Suppressor macrophage treated with lipopolysaccharide for 4 hours (primary cell): ENCODE measurements at regions not wholly inside any gene's neighbourhood (a gene's known extent, or its start where the extent isn't known, plus 50 kb on each side); places are given as distances from the start of the nearest gene placed in this dataset.

ENCODE experiments used
- DNase-seq: peaks from one replicate; pipeline ENCODE4 v3.0.0-alpha.2; 2020

DNA sequence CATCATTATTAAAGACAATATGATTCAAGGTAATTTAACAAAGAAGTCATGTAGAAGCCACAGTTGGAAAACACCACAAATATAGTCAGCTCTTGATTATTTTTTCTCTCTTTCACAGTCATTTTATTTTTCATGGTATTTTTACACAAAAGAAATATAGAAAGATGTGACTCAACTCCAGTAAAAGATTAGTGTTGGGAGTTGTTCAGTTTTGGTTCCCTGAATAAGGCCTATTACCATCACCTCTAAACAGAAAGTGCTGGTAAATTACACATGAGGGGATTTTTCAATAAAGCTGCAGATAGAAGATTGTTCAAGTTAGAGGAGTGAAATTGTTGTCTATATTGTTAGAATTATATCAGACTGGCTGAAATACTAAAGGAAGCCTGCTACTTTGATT, 107.0 kb downstream of the DDIT4L start:
- peak; percentile 17 for DNase-seq

- peak; percentile 44 for DNase-seq
These were observed 107.4 kb downstream of the DDIT4L start for GRCh38 chr4:100082852-100083251.

GRCh38 chr4:100081491-100081890, 108.8 kb downstream of the DDIT4L start:
- DNase-seq: peak; percentile 10

DNA sequence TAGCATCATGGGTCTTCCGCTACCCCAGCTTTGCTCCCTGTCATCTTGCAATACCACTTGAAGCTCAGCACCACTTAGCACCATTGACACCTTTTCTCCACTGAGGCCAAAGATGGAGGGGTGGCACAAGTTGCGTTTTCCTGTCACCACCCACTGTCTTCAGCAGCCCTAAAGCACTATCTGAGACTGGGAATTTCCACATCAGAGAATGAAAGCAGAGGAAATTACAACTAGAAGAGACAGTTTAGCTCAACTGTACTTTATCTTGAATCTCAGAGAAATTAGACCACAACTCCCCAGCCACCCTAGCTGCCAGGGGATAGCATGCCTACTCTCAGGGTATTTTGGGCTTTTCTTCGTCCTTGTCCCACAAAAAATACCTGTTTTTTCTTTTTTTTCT, 111.0 kb downstream of the DDIT4L start:
- no peak for DNase-seq

- no peak for DNase-seq
These were observed 113.5 kb downstream of the DDIT4L start for GRCh38 chr4:100076753-100077152.

DNA sequence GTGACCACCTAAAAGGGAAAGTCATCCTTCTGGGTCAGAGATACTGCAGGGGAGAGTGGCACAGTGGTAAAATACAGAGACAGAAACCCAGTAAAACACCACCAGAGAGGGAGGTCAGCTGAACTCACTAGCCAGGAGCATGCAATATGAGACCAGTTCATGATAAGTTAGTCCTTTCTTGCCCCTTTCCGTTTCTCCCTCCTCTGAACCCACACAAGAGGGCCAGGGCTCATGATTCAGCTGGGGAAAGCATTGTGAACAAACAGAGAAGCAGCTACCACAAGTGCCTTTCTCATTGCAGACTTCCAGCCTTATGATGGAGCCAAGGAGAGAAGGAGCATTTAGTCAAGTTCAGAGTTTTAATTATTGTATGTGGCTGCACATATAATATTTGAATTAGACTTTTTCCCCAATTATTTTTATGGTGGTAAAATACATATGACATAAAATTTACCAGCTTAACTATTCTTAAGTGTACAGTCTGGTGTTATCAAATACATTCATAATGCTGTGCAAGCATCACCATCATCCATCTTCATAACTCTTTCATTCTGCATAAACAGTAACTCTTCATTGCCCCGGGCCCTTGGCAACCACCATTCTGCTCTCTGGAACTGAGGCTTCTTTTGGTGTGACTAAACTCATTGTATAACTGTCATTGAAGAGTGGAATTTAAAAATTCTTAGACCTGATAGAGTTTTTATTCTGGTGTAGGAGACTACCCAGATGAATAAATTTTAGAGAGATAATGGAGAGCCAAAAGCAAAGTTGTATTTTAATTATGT, 114.6 kb downstream of the DDIT4L start:
- DNase-seq: no peak

DNA sequence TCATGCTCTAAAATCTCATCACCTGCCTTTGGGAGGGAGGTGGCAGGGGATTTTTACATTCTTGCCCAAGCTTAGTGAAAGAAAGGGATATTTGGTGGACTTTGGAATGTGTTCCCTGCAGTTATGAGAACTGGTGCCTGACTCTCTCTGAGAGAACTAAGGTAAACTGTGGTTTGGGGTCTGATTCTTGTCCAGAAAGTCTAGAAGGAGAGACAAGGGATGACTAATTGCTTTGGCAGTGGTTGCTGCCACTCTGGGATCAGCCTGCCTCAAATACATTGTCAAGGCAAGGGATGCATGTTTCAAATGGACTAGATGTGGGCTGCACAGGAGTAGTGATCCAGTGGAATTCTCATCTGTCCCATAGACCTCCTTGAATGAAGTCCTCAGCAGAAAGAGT, 115.2 kb downstream of the DDIT4L start:
- DNase-seq: no peak

- DNase-seq: no peak
These were observed 118.8 kb downstream of the DDIT4L start for GRCh38 chr4:100071506-100071905.

DNA sequence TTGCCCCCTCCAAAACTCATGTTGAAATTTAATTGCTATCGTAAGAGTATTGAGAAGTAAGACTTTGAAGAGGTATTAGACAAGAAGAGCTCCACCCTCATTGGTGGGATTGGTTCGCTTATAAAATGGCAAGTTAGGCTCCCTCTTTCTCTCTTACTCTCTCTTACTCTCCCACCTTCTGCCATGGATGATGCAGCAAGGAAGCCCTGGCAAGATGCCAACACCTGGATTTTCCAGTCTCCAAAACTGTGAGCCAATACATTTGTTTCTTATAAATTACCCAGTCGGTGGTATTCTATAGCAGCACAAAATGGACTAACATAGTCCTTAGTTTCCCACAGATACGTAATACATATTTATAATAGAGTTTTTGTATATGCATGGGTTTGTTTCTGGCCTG, 119.4 kb downstream of the DDIT4L start:
- DNase-seq: no peak

- no peak for DNase-seq
These were observed 119.1 kb upstream of the H2AZ1 start for GRCh38 chr4:100069207-100069606.

DNA sequence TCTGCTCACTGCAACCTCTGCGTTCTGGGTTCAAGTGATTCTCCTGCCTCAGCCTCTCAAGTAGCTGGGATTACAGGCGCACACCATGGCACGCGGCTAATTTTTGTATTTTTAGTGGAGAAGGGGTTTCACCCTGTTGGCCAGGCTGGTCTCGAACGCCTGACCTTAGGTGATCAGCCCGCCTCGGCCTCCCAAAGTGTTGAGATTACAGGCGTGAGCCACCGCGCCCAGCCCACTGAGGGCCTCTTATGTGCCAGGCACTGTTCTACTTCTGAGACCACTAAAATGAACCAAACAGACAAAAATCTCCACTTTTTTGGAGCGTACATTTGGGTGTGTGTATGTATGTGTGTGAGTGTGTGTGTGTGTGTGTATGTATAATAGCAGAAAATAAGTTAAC, 117.2 kb upstream of the H2AZ1 start:
- DNase-seq: no peak

DNA sequence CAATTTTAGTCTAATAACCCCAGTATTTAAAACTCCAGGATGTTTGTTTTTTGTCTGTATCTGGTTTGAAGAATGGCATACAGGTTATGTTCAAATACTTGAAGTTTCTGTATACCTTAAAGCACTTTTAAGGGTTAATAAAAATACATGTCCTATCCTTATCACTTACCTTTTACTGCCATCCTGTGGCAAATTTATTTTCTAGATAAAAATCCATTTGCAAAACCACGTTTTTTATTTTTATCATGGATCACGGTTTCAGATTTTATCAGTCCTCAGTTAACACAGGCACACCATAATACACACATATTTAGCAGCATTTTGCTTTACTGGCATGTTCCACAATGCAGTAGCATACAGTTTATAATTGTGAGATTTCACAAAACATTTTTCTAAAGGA, 113.3 kb upstream of the H2AZ1 start:
- no peak for DNase-seq

DNA sequence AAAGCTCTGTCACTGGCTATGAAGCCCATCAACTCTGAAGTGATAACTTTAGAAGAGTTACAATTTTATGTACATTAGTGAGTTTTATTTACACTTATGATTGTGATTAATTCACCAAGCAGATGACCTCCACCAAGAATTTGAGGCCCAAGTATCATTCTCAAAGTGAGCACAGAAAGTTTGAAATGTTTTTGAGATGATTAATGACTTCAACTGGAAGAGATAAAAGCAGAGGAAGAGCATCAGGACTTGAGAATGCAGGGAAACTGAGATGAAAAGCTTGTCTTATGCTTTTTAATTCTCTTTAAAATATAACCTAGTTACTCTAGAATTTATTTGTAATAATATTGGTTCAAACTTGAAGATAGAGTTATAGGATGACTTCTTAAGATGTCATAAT, 112.8 kb upstream of the H2AZ1 start:
- DNase-seq: no peak

- no peak for DNase-seq
These were observed 111.8 kb upstream of the H2AZ1 start for GRCh38 chr4:100061835-100062234.

- DNase-seq: no peak
These were observed 110.8 kb upstream of the H2AZ1 start for GRCh38 chr4:100060765-100061416.

GRCh38 chr4:100059467-100059866, 109.4 kb upstream of the H2AZ1 start:
- no peak for DNase-seq

DNA sequence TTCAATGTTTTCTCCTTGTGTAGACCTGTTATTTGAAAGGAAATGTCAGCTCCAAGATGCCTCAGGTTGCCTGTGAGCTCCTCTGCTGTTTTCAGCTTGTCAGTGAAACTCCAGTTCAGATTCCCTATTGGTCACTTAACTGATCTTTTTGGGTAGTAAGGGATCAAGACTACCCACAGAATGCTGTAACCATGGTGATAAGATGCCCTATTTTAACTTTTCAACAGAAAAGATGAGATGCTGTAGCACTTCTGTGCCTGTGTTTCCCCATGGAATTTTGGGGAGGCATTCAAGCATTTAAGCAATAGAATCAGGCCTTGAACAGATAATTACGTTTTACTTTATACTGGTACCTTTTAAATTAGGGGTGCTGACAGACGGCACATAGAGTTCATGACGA, 106.6 kb upstream of the H2AZ1 start:
- no peak for DNase-seq

- no peak for DNase-seq
These were observed 104.0 kb upstream of the H2AZ1 start for GRCh38 chr4:100054071-100054470.

GRCh38 chr4:100049872-100050271, 99.8 kb upstream of the H2AZ1 start:
- no peak for DNase-seq

DNA sequence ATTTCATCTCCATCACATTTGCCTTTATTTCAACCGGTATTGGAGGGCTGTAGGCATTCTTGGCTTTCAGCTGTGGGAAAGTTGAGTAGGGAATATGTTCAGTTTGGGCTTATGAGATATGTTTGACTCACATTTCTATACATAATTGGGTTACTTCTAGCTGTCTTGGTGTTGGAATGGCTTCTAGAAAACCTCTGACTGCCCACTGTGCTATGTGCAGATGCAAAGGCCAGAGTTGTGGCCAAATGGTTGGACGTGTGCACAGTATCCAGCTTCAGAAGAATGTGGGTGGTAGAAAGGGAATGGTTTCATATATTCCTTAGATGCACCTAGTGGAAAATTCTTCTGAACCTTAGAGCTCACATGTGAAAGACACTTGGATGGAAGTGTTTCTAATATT, 92.6 kb upstream of the H2AZ1 start:
- DNase-seq: no peak

- no peak for DNase-seq
These were observed 92.2 kb upstream of the H2AZ1 start for GRCh38 chr4:100042235-100042634.

DNA sequence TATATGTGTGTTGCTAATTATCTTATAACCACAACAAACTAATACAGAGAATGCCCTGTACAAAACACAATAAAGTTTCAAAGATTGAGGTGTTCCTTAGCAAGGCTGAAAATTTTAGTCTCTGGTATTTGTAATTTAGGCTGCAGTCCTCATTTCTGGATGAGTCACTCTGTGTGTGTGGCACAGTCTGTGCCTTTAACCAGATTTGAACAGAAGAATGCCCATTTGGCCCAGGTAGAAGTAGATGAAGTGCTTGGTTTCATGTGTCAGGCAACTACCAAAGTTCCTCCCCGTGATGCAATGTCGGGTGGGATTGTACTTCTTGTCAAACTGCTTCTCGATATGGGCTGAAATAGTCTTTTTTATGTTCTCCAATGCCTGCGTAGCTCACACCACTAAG, 91.6 kb upstream of the H2AZ1 start:
- no peak for DNase-seq

DNA sequence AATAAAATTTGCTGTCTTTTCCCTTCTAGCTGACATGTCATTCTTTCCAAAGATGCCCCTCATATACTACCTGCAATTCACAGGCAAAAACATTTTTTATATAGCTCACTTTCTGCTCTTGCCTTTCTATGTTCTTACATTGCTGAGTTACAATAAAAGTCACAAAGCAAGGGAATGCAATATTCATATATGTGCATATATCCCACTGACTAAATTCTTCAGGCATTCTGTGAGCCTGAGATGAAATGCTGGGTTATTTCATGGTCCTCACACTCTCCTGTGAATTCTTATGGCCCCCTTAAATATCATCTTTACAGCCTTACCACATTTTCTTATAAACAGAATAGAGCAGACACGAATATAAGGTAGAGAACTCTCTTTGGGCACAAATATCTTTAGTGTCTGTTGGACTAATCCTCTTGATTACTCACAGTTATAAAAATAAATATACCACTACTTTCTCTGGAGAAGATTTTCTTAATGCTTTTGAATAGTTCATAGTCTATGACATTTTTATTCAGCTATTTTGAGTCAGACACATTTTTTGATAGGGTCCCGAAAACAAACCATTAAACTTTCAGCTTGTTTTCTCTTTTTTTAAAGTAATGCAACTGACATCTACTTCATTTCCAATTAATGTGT, 84.1 kb upstream of the H2AZ1 start:
- no peak for DNase-seq

DNA sequence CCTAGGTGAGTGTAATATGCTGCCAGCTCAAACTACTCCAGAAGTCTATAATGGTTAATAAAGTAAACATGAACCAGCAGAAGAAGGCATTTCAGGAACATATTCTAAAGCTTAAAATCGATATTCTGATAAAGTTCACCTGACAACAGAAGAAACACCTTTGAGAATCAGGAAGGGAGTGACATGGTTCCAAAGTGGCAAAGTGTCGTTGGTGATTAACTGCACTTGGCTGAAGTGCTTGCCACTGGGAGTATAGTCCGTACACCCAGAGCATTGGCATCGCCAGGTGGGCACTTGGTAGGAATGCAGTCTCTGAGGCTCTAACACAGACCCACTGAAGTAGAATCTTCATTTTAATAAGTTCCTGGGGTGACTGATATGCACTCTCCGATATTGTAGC, 76.0 kb upstream of the H2AZ1 start:
- no peak for DNase-seq
